ENCODE measurements at regions not wholly inside any gene's neighbourhood (a gene's known extent, or its start where the extent isn't known, plus 50 kb on each side); places are given as distances from the start of the nearest gene placed in this dataset.
"Not testable (repeated sequence)": the region's sequence is repeated elsewhere in the genome, so short reads cannot be mapped to it uniquely, and the experiment has no call there.

DNA sequence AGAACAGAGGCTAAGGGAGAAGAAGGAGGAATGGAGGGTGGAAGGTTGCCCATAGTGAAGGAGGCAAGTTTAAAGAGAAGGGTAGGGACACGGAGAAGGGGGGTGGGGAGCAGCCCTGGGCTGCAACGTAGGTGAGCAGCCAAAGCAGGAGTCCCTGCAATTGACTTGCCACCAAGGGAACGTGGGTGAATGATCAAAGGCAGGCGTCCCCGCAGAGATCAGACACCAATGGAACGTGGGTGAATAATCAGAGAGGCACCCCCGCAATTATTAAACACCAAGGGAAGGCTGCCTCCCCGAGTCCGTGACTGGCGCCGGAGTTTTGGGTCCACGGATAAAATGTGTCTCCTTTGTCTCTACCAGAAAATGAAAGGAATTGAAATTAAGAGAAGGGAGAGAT is 1103.5 kb downstream of the OLFM4 start:
- WGBS (ENCODE audit: low lambda C conversion rate, missing lambda C conversion rate), result 61% methylated on average over 12 of the region's 12 CpGs
- H3K36me3 ChIP-seq (replicated peaks; ENCODE audit: insufficient read depth, low read depth); H3K4me1 ChIP-seq (ENCODE audit: insufficient read depth); H3K4me2 ChIP-seq; DNase-seq (ENCODE audit: low spot score); H3K9me3 ChIP-seq (ENCODE audit: low read depth); H3K79me2 ChIP-seq; H4K20me1 ChIP-seq (ENCODE audit: insufficient read depth, poor library complexity, severe bottlenecking); H2AFZ ChIP-seq; H3K9me2 ChIP-seq (replicated peaks; ENCODE audit: insufficient read depth); H3K4me3 ChIP-seq; H3K27me3 ChIP-seq; H3K27ac ChIP-seq: not testable (repeated sequence)

DNA sequence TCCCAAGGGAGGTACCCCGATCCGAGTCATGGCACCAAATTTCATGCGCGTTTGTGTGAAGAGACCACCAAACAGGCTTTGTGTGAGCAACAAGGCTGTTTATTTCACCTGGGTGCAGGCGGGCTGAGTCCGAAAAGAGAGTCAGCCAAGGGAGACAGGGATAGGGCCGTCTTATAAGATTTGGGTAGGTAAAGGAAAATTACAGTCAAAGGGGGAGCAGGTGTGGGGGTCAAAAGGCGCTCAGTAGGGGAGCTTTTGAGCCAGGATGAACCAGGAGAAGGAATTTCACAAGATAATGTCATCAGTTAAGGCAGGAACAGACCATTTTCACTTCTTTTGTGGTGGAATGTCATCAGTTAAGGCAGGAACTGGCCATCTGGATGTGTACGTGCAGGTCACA is 1104.1 kb downstream of the OLFM4 start:
- not testable (repeated sequence) for H2AFZ ChIP-seq; H3K36me3 ChIP-seq (replicated peaks; ENCODE audit: insufficient read depth, low read depth); DNase-seq (ENCODE audit: low spot score); H4K20me1 ChIP-seq (ENCODE audit: insufficient read depth, poor library complexity, severe bottlenecking); H3K4me2 ChIP-seq; H3K9me2 ChIP-seq (replicated peaks; ENCODE audit: insufficient read depth); H3K4me3 ChIP-seq; H3K27me3 ChIP-seq; H3K27ac ChIP-seq; H3K9me3 ChIP-seq (ENCODE audit: low read depth); H3K4me1 ChIP-seq (ENCODE audit: insufficient read depth); H3K79me2 ChIP-seq
- WGBS (ENCODE audit: low lambda C conversion rate, missing lambda C conversion rate), result 65% methylated on average over 9 of the region's 9 CpGs

GRCh38 chr13:54133746-54134145 is 1105.1 kb downstream of the OLFM4 start:
- no peaks in the 10 kb centered on the region for H3K9me3 ChIP-seq (ENCODE audit: low read depth)
- no peak for DNase-seq (ENCODE audit: low spot score)
- H3K36me3 ChIP-seq (replicated peaks; ENCODE audit: insufficient read depth, low read depth), result no peaks in the 10 kb centered on the region
- H3K9me2 ChIP-seq (replicated peaks; ENCODE audit: insufficient read depth), result no peaks in the 10 kb centered on the region
- H3K27me3 ChIP-seq, result no peaks in the 10 kb centered on the region
- WGBS (ENCODE audit: low lambda C conversion rate, missing lambda C conversion rate), result 49% methylated on average over 6 of the region's 6 CpGs
- H2AFZ ChIP-seq, result no peak overlapping the region
- no peak for TF ChIP-seq EZH2phosphoT487 (IDR thresholded peaks at IDR 0.05; ENCODE audit: low read depth, severe bottlenecking, unreplicated experiment)
- TF ChIP-seq EZH2 (IDR thresholded peaks at IDR 0.05; ENCODE audit: borderline replicate concordance), result no peak
- no peak for TF ChIP-seq CTCF (IDR thresholded peaks at IDR 0.05; ENCODE audit: poor library complexity)
- H3K4me1 ChIP-seq (ENCODE audit: insufficient read depth), result no peaks in the 10 kb centered on the region
- H3K4me3 ChIP-seq, result no peak overlapping the region
- no peaks in the 10 kb centered on the region for H3K79me2 ChIP-seq
- no peaks in the 10 kb centered on the region for H4K20me1 ChIP-seq (ENCODE audit: insufficient read depth, poor library complexity, severe bottlenecking)
- H3K4me2 ChIP-seq, result no peak overlapping the region
- H3K27ac ChIP-seq, result no peak overlapping the region

GRCh38 chr13:54144828-54145227 is 1116.2 kb downstream of the OLFM4 start:
- DNase-seq (ENCODE audit: low spot score), result no peak
- TF ChIP-seq EZH2 (IDR thresholded peaks at IDR 0.05; ENCODE audit: borderline replicate concordance) (no peak), EZH2phosphoT487 (IDR thresholded peaks at IDR 0.05; ENCODE audit: low read depth, severe bottlenecking, unreplicated experiment) (no peak), CTCF (IDR thresholded peaks at IDR 0.05; ENCODE audit: poor library complexity) (no peak)
- Histone ChIP-seq H3K9me3 (ENCODE audit: low read depth) (no peaks in the 10 kb centered on the region), H3K4me1 (ENCODE audit: insufficient read depth) (no peaks in the 10 kb centered on the region), H4K20me1 (ENCODE audit: insufficient read depth, poor library complexity, severe bottlenecking) (no peaks in the 10 kb centered on the region), H3K79me2 (no peaks in the 10 kb centered on the region), H3K27me3 (no peaks in the 10 kb centered on the region), H3K27ac (no peak overlapping the region), H3K4me2 (no peak overlapping the region), H3K9me2 (replicated peaks; ENCODE audit: insufficient read depth) (no peaks in the 10 kb centered on the region), H3K4me3 (no peak overlapping the region), H2AFZ (no peak overlapping the region), H3K36me3 (replicated peaks; ENCODE audit: insufficient read depth, low read depth) (no peaks in the 10 kb centered on the region)
- WGBS (ENCODE audit: low lambda C conversion rate, missing lambda C conversion rate), result 75% methylated on average over 3 of the region's 3 CpGs

- Histone ChIP-seq H3K4me2 (no peak overlapping the region), H3K9me3 (ENCODE audit: low read depth) (no peaks in the 10 kb centered on the region), H3K9me2 (replicated peaks; ENCODE audit: insufficient read depth) (no peaks in the 10 kb centered on the region), H4K20me1 (ENCODE audit: insufficient read depth, poor library complexity, severe bottlenecking) (no peaks in the 10 kb centered on the region), H3K36me3 (replicated peaks; ENCODE audit: insufficient read depth, low read depth) (no peaks in the 10 kb centered on the region), H3K79me2 (no peaks in the 10 kb centered on the region), H3K4me3 (no peak overlapping the region), H3K27ac (no peak overlapping the region), H2AFZ (no peak overlapping the region), H3K4me1 (ENCODE audit: insufficient read depth) (no peaks in the 10 kb centered on the region), H3K27me3 (no peaks in the 10 kb centered on the region)
- no peak for TF ChIP-seq EZH2 (IDR thresholded peaks at IDR 0.05; ENCODE audit: borderline replicate concordance)
- TF ChIP-seq CTCF (IDR thresholded peaks at IDR 0.05; ENCODE audit: poor library complexity), result no peak
- TF ChIP-seq EZH2phosphoT487 (IDR thresholded peaks at IDR 0.05; ENCODE audit: low read depth, severe bottlenecking, unreplicated experiment), result no peak
- 85% methylated on average over 3 of the region's 3 CpGs for WGBS (ENCODE audit: low lambda C conversion rate, missing lambda C conversion rate)
- no peak for DNase-seq (ENCODE audit: low spot score)
Measured at GRCh38 chr13:54150851-54151250, 1122.2 kb downstream of the OLFM4 start.

Measured in hepatocyte (in vitro differentiated cells).